ENCODE measurements at regions not wholly inside any gene's neighbourhood (a gene's known extent, or its start where the extent isn't known, plus 50 kb on each side); places are given as distances from the start of the nearest gene placed in this dataset.

DNA sequence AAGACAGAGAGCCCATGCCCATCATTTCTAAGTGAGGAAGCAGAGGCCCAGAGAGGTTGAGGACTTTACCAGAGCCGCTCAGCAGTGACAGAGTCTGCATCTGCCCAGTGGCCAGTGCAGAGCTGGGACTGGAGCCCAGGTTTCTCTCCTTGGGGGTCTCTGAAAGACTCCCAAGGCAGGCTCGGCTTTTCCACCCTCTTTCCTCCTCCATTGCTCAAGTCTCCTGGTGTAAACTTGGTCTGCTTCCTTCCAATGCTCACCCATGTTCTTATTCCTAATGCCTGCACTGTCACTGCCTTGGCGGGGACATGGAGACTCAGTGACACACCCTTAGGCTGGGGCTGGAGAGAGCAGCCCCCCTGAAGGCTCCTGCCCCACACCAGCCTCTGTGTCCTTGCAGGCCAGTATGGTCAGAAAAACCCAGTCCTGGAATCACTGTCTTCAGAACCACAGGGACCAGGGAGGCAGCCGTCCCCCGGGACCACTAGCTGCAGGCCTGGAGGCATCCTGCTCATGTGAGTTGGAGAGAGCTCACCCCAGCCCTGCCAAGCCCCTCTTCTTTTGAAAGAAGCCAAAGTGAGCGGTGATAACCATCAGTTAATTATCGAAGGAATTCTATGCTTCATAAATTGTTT, 211.0 kb upstream of the ZNF536 start:
- Mint-ChIP-seq H3K27me3 (no peaks in the 10 kb centered on the region), H3K4me3 (no peak overlapping the region), H3K36me3 (no peaks in the 10 kb centered on the region), H3K4me1 (no peaks in the 10 kb centered on the region), H3K27ac (no peak overlapping the region), H3K9me3 (no peaks in the 10 kb centered on the region)

- Mint-ChIP-seq H3K36me3 (no peaks in the 10 kb centered on the region), H3K27ac (no peak overlapping the region), H3K4me1 (no peaks in the 10 kb centered on the region), H3K9me3 (no peaks in the 10 kb centered on the region), H3K4me3 (no peak overlapping the region), H3K27me3 (no peaks in the 10 kb centered on the region)
Observed at GRCh38 chr19:30161770-30162169, 210.4 kb upstream of the ZNF536 start.

GRCh38 chr19:30162718-30163117, 209.5 kb upstream of the ZNF536 start:
- H3K4me3 Mint-ChIP-seq = no peak overlapping the region
- no peaks in the 10 kb centered on the region for H3K4me1 Mint-ChIP-seq
- no peaks in the 10 kb centered on the region for H3K36me3 Mint-ChIP-seq
- H3K9me3 Mint-ChIP-seq = no peaks in the 10 kb centered on the region
- no peaks in the 10 kb centered on the region for H3K27me3 Mint-ChIP-seq
- H3K27ac Mint-ChIP-seq = no peak overlapping the region

DNA sequence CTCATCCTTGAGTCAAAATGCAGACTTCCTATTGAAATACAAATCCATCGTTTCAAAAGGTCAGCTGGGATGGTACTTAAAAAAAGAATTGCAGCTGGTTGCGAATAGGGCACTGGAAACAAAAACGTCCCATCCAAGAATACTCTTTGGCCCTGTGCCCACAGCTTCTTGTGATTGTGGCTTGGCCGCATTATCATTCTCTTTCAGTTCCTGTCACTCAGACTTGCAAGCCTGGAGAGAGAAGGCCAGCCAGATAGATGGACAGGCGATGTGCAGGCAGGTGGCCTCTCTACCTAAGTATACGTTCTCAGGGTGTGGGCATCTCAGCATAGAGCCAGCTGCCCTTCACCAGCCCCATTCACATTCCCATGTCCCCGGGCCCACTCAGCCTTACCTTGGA, 208.5 kb upstream of the ZNF536 start:
- no peaks in the 10 kb centered on the region for H3K4me1 Mint-ChIP-seq
- no peaks in the 10 kb centered on the region for H3K36me3 Mint-ChIP-seq
- H3K9me3 Mint-ChIP-seq = no peaks in the 10 kb centered on the region
- no peak overlapping the region for H3K4me3 Mint-ChIP-seq
- H3K27me3 Mint-ChIP-seq = no peaks in the 10 kb centered on the region
- H3K27ac Mint-ChIP-seq = no peak overlapping the region

DNA sequence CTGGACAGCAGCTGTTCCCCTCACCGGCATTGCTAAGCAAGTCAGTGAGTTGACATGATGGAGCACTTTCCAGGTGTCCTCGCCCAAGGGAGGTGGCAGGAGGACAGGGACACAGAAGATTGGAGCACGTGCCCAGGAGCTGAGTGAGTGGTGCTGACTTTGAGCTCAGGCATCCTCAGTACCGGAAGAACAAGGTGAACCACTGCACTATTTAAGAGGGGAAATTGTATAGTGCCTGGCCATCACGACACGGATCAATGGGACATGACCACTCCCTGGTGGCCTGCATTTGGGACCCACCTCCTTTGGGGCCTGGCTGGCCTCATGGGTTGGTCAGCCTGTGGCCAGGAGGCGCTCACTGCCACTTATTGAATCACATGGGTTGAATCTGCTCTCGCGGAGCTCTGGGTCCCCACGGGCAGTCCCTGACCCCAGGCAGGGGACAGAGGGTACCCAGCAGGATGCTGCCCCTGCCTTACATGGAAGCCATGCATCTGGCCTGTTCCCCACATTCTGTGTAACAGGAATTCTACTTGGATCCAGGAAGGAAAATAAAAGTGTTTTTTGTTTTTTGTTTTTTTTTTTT, 206.9 kb upstream of the ZNF536 start:
- Mint-ChIP-seq H3K36me3 (no peaks in the 10 kb centered on the region), H3K9me3 (no peaks in the 10 kb centered on the region), H3K27ac (no peak overlapping the region), H3K27me3 (no peaks in the 10 kb centered on the region), H3K4me3 (no peak overlapping the region), H3K4me1 (no peaks in the 10 kb centered on the region)

DNA sequence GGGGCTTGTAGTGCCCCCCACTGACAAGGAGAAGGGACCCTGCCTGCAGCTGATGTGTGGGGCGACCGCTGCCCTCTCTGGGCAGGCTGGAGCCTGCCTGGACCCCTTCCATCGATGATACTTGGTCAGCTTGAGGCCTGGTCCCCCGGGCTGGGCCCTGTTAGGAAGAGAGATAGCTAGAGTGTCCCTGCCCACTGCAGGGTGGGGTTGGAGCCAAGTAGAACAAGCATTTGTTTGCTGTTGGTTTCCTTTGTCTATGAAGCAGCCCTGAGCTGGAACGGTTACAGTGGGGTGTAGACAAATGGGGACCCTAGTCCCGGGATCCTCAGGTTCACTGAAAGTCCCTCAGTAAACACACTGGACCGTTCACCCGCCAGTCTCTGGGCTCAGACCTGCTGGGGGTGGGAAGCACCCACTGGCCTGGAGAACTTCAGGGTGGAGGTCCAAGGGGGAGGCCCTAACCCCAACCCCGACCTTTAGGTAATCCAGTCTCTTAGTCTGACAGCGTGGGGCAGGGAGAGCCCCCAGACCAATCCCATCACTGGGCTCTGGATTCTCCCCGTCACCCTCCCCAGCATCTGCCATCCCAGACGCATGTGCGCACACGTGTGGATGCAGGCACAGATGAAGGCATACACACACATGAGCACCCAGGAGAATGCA, 204.8 kb upstream of the ZNF536 start:
- Mint-ChIP-seq H3K27me3 (no peaks in the 10 kb centered on the region), H3K36me3 (no peaks in the 10 kb centered on the region), H3K9me3 (no peaks in the 10 kb centered on the region), H3K4me3 (no peak overlapping the region), H3K27ac (no peak overlapping the region), H3K4me1 (no peaks in the 10 kb centered on the region)

DNA sequence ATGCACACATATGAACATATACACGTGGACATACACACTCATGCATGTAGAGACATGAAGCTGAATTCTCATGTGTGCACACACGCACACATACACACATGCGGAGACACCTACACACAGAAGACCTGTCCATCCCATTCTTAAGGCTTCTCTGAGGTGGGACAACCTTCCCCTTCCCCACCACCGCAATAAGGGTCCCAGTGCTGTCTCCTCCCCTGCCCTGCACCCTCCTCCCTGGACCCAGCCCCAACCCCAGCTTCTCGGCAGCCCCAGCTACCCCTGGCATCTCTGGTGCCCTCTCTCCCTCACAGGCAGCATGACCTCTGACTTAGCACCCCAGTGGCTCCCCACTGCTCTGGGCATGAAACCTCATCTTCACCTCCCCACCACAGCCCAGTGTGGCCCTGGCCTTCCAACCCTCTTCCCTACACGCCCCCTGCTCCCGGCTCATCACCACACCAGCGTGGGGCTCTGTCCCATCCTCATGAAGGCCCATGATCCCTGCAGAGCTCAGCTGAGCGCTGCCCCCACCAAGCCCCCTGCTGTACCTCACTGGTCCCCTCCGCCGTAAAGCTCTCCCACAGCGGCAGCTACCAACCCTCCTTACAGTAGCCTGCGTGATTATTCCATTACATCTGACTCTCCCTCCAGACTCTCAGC, 204.1 kb upstream of the ZNF536 start:
- Mint-ChIP-seq H3K4me1 (no peaks in the 10 kb centered on the region), H3K27ac (no peak overlapping the region), H3K27me3 (no peaks in the 10 kb centered on the region), H3K36me3 (no peaks in the 10 kb centered on the region), H3K9me3 (no peaks in the 10 kb centered on the region), H3K4me3 (no peak overlapping the region)

GRCh38 chr19:30168760-30169159, 203.4 kb upstream of the ZNF536 start:
- no peak overlapping the region for H3K4me3 Mint-ChIP-seq
- no peaks in the 10 kb centered on the region for H3K4me1 Mint-ChIP-seq
- no peak overlapping the region for H3K27ac Mint-ChIP-seq
- H3K36me3 Mint-ChIP-seq = no peaks in the 10 kb centered on the region
- no peaks in the 10 kb centered on the region for H3K9me3 Mint-ChIP-seq
- H3K27me3 Mint-ChIP-seq = no peaks in the 10 kb centered on the region

- no peaks in the 10 kb centered on the region for H3K9me3 Mint-ChIP-seq
- H3K36me3 Mint-ChIP-seq = no peaks in the 10 kb centered on the region
- H3K27ac Mint-ChIP-seq = no peak overlapping the region
- no peak overlapping the region for H3K4me3 Mint-ChIP-seq
- no peaks in the 10 kb centered on the region for H3K4me1 Mint-ChIP-seq
- H3K27me3 Mint-ChIP-seq = peaks cover 2% of the 10 kb centered on the region
Observed at GRCh38 chr19:30169196-30169900, 202.8 kb upstream of the ZNF536 start.

- Mint-ChIP-seq H3K36me3 (no peaks in the 10 kb centered on the region), H3K4me3 (no peak overlapping the region), H3K27ac (no peak overlapping the region), H3K9me3 (no peaks in the 10 kb centered on the region), H3K27me3 (peaks cover 2% of the 10 kb centered on the region), H3K4me1 (no peaks in the 10 kb centered on the region)
Observed at GRCh38 chr19:30170081-30170480, 202.1 kb upstream of the ZNF536 start.

DNA sequence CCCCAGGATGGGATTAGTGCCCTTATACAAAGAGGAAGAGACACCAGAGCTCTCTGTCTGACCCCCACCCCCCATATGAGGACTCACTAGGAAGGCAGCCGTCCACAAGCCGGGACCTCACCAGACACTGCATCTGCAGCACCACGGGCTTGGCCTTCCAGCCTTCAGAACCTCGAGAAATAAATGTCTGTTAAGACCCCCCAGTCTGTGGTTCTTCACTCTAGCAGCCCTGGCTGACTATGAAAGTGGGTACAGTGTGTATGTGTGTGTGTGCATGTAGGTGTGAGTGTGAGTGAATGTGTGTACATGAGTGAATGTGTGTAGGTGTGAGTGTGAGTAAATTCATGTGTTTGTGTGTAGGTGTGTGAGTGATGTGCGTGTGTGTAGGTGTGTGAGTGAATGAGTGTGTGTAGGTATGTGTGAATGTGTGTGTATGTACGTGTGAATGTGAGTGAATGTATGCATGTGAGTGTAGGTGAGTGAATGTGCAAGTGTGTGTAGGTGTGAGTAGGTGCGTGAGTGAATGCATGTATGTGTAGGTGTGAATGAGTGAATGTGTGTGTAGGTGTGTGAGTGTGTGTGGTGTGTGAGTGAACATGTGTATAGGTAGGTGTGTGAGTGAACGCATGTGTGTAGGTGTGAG, 201.6 kb upstream of the ZNF536 start:
- no peaks in the 10 kb centered on the region for H3K4me1 Mint-ChIP-seq
- H3K36me3 Mint-ChIP-seq = no peaks in the 10 kb centered on the region
- H3K27ac Mint-ChIP-seq = no peak overlapping the region
- no peaks in the 10 kb centered on the region for H3K9me3 Mint-ChIP-seq
- H3K27me3 Mint-ChIP-seq = peaks cover 2% of the 10 kb centered on the region
- H3K4me3 Mint-ChIP-seq = no peak overlapping the region

GRCh38 chr19:30171138-30171635, 201.0 kb upstream of the ZNF536 start:
- no peak overlapping the region for H3K27ac Mint-ChIP-seq
- H3K36me3 Mint-ChIP-seq = no peaks in the 10 kb centered on the region
- no peak overlapping the region for H3K4me3 Mint-ChIP-seq
- peaks cover 2% of the 10 kb centered on the region for H3K27me3 Mint-ChIP-seq
- H3K4me1 Mint-ChIP-seq = no peaks in the 10 kb centered on the region
- H3K9me3 Mint-ChIP-seq = no peaks in the 10 kb centered on the region

DNA sequence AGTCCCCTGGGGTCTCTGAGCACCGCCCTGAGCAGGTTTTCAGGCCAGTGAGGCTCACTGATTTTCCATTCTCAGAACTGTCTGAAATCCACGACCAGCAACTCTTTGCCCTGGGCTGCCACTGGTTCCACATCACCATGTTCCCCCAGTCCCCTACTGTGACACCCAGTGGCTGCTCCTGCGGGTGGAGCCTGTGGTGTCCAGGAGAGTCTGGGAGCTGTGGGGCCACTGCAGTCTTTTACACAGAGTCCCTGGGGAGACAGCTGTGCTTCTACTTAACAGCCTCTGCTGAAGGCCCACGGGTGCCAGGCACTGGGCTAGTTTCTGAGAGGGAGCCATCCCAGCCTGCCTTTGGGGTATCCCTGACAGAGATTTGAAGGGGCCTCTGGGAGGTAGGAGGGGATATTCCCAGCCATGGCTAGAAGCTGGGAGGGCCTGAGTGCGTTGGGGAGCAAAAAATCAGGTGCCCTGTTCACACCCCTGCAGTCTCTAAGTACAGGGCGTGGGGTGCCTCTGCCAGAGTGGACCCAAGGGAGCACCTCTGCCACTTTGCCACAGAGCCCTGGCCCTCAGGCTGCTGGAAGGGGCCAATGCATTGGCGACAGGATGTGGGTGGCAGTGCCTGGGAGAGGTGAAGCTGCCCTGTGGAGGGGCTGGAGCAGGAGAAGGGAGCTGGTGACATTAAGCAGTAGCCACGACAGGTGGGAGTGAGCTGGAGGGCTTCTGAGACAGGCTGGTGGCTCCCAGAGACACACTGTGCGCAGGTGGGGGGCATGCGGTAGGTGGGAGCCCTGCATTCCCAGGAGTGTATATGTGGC, 200.2 kb upstream of the ZNF536 start:
- Mint-ChIP-seq H3K36me3 (no peaks in the 10 kb centered on the region), H3K27ac (no peak overlapping the region), H3K4me3 (no peak overlapping the region), H3K27me3 (peaks cover 2% of the 10 kb centered on the region), H3K4me1 (no peaks in the 10 kb centered on the region), H3K9me3 (peaks cover 4% of the 10 kb centered on the region)

- H3K4me3 Mint-ChIP-seq = no peak overlapping the region
- H3K27ac Mint-ChIP-seq = no peak overlapping the region
- no peaks in the 10 kb centered on the region for H3K36me3 Mint-ChIP-seq
- H3K9me3 Mint-ChIP-seq = peaks cover 4% of the 10 kb centered on the region
- no peaks in the 10 kb centered on the region for H3K4me1 Mint-ChIP-seq
- H3K27me3 Mint-ChIP-seq = peaks cover 3% of the 10 kb centered on the region
Observed at GRCh38 chr19:30172613-30173242, 199.5 kb upstream of the ZNF536 start.
